ENCODE measurements at regions not wholly inside any gene's neighbourhood (a gene's known extent, or its start where the extent isn't known, plus 50 kb on each side); places are given as distances from the start of the nearest gene placed in this dataset.

DNA sequence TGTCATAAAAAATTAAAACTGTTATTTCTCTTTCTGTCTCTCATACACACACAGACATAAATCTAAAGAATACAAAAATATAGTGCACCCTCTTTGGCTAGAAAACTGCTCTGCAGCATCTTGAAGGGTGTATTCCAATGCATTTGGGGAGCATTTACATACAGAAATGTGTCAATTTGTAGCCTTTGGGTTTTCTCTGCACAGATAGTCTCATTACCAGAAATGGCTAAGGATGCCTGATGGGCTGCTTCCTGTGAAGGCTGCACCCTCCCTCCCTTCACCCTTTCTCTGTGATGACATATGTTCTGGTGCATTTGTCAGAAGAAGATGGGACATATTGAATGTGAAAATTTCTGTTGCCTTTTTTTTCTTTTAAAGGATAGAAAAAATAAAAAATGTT is 1239.3 kb downstream of the CDH11 start:
- H3K27ac ChIP-seq (ENCODE audit: low read depth in 1 of 2, low read length in 2 of 2): no peak overlapping the region
- DNase-seq (no peak), ATAC-seq (ENCODE audit: poor library complexity) (no peak)
- peaks cover 2 to 9% of the 10 kb centered on the region in 2 experiments for H3K9me3 ChIP-seq (ENCODE audit: control insufficient read depth in 1 of 2, insufficient read depth in 1 of 2, low read length in 2 of 2)
- no peaks in the 10 kb centered on the region for H3K27me3 ChIP-seq (ENCODE audit: control insufficient read depth in 1 of 2, insufficient read depth in 2 of 2, low read length in 2 of 2)
- H3K4me1 Mint-ChIP-seq (ENCODE audit: low read depth): no peaks in the 10 kb centered on the region
- ChIA-PET POLR2A (no interaction called here), CTCF (no interaction called here)
- intact Hi-C loops (cut with DNase I, micrococcal nuclease): no loop called here
- H3K4me1 ChIP-seq (ENCODE audit: insufficient read depth, low read length): no peaks in the 10 kb centered on the region
- no peak overlapping the region for H3K27ac Mint-ChIP-seq
- H3K4me3 Mint-ChIP-seq: no peak overlapping the region
- H3K27me3 Mint-ChIP-seq: no peaks in the 10 kb centered on the region
- H3K36me3 Mint-ChIP-seq (ENCODE audit: low read depth): no peaks in the 10 kb centered on the region
- H3K4me3 ChIP-seq (ENCODE audit: low read length): no peak overlapping the region
- no peaks in the 10 kb centered on the region for H3K36me3 ChIP-seq (ENCODE audit: insufficient read depth, low read length)
- TF ChIP-seq, protein P1, sequence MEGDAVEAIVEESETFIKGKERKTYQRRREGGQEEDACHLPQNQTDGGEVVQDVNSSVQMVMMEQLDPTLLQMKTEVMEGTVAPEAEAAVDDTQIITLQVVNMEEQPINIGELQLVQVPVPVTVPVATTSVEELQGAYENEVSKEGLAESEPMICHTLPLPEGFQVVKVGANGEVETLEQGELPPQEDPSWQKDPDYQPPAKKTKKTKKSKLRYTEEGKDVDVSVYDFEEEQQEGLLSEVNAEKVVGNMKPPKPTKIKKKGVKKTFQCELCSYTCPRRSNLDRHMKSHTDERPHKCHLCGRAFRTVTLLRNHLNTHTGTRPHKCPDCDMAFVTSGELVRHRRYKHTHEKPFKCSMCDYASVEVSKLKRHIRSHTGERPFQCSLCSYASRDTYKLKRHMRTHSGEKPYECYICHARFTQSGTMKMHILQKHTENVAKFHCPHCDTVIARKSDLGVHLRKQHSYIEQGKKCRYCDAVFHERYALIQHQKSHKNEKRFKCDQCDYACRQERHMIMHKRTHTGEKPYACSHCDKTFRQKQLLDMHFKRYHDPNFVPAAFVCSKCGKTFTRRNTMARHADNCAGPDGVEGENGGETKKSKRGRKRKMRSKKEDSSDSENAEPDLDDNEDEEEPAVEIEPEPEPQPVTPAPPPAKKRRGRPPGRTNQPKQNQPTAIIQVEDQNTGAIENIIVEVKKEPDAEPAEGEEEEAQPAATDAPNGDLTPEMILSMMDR (IDR thresholded peaks at IDR 0.05): no peak
- H3K9me3 Mint-ChIP-seq: peaks cover 21% of the 10 kb centered on the region

DNA sequence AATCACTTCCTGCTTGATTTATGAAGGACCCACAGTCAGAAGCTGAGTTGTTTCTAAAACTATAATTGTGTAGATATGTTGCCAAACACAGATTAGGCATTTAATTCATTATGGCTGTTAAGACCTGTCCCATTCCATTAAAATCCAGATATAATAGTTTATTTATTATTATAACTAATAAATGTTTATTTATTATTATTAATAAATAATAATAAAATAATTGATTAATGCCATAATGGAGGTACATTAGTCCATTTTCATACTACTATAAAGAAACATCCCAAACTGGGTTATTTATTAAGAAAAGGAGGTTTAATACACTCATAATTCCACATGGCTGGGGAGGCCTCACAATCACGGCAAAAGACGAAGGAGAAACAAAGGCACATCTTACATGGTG is 1240.9 kb downstream of the CDH11 start:
- CTCF ChIA-PET: no interaction called here
- no peaks in the 10 kb centered on the region for H3K4me1 ChIP-seq (ENCODE audit: insufficient read depth, low read length)
- ATAC-seq (ENCODE audit: poor library complexity) (no peak), DNase-seq (no peak)
- H3K27ac ChIP-seq (ENCODE audit: low read depth in 1 of 2, low read length in 2 of 2): no peak overlapping the region
- Mint-ChIP-seq H3K4me3 (no peak overlapping the region), H3K9me3 (peaks cover 22% of the 10 kb centered on the region), H3K4me1 (ENCODE audit: low read depth) (no peaks in the 10 kb centered on the region), H3K36me3 (ENCODE audit: low read depth) (no peaks in the 10 kb centered on the region), H3K27me3 (no peaks in the 10 kb centered on the region), H3K27ac (no peak overlapping the region)
- POLR2A ChIA-PET: no interaction called here
- H3K4me3 ChIP-seq (ENCODE audit: low read length): no peak overlapping the region
- intact Hi-C loops (cut with DNase I, micrococcal nuclease): no loop called here
- H3K36me3 ChIP-seq (ENCODE audit: insufficient read depth, low read length): no peaks in the 10 kb centered on the region
- TF ChIP-seq, protein P1 (IDR thresholded peaks at IDR 0.05): no peak
- peaks cover 5 to 9% of the 10 kb centered on the region in 2 experiments for H3K9me3 ChIP-seq (ENCODE audit: control insufficient read depth in 1 of 2, insufficient read depth in 1 of 2, low read length in 2 of 2)
- no peaks in the 10 kb centered on the region for H3K27me3 ChIP-seq (ENCODE audit: control insufficient read depth in 1 of 2, insufficient read depth in 2 of 2, low read length in 2 of 2)

DNA sequence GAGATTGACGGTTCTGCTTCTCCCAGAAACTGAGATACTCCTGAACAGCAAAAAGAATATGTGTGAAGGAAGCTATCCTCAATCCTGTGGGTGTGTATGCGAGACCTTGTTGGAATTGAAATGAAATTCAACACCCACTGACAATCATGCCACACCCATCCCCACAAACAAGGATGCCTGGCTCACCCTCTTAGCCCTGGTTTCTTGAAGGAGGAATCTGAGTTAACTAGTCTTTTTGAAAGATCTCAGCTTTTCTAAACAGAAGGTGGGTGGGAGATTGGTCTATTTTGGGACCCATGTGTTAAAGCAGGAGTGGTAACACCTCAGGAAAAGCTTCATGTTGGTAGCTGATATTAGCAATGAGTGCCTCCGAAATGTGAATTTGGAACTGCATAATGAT is 1244.5 kb downstream of the CDH11 start:
- Histone ChIP-seq H3K27ac (ENCODE audit: low read depth in 1 of 2, low read length in 2 of 2) (no peak overlapping the region), H3K27me3 (ENCODE audit: control insufficient read depth in 1 of 2, insufficient read depth in 2 of 2, low read length in 2 of 2) (no peaks in the 10 kb centered on the region), H3K4me3 (ENCODE audit: low read length) (no peak overlapping the region), H3K36me3 (ENCODE audit: insufficient read depth, low read length) (no peaks in the 10 kb centered on the region), H3K9me3 (ENCODE audit: control insufficient read depth in 1 of 2, insufficient read depth in 1 of 2, low read length in 2 of 2) (peaks cover 5 to 15% of the 10 kb centered on the region in 2 experiments), H3K4me1 (ENCODE audit: insufficient read depth, low read length) (no peaks in the 10 kb centered on the region)
- CTCF ChIA-PET: no interaction called here
- no peak overlapping the region for H3K4me3 Mint-ChIP-seq
- H3K27me3 Mint-ChIP-seq: no peaks in the 10 kb centered on the region
- DNase-seq (no peak), ATAC-seq (ENCODE audit: poor library complexity) (no peak)
- TF ChIP-seq, protein P1 (IDR thresholded peaks at IDR 0.05): no peak
- H3K27ac Mint-ChIP-seq: no peak overlapping the region
- intact Hi-C loops (cut with DNase I, micrococcal nuclease): no loop called here
- H3K9me3 Mint-ChIP-seq: peaks cover 19% of the 10 kb centered on the region
- POLR2A ChIA-PET: no interaction called here
- H3K4me1 Mint-ChIP-seq (ENCODE audit: low read depth): no peaks in the 10 kb centered on the region
- H3K36me3 Mint-ChIP-seq (ENCODE audit: low read depth): no peaks in the 10 kb centered on the region

Measured in CD4-positive, alpha-beta T cell (primary cell).